SH-SY5Y (cell line): ENCODE measurements at regions not wholly inside any gene's neighbourhood (a gene's known extent, or its start where the extent isn't known, plus 50 kb on each side); places are given as distances from the start of the nearest gene placed in this dataset.

Experiments
- GATA2 ChIP-seq: IDR thresholded peaks from 2 replicates; pipeline ENCODE4 v1.6.1; 2011; ENCODE audit warnings: mild to moderate bottlenecking, low read depth, low read length
- GATA3 ChIP-seq: IDR thresholded peaks from 2 replicates; pipeline ENCODE4 v1.6.1; 2011; ENCODE audit warnings: low read depth, mild to moderate bottlenecking, low read length, moderate library complexity

GRCh38 chr9:107899961-107900330, 410.4 kb upstream of the KLF4 start:
- no peak for TF ChIP-seq GATA2
- TF ChIP-seq GATA3: no peak
